H4 (cell line): ENCODE measurements at regions not wholly inside any gene's neighbourhood (a gene's known extent, or its start where the extent isn't known, plus 50 kb on each side); places are given as distances from the start of the nearest gene placed in this dataset.

Source experiments
- DNase-seq: peaks from one replicate; pipeline ENCODE4 v3.0.0-alpha.2; 2015; ENCODE audit warnings: low spot score

- no peak for DNase-seq
These were observed 324.6 kb upstream of the IGFBP3 start for GRCh38 chr7:46245586-46246111.

GRCh38 chr7:46244757-46245156 is 323.7 kb upstream of the IGFBP3 start:
- no peak for DNase-seq

- no peak for DNase-seq
These were observed 322.3 kb upstream of the IGFBP3 start for GRCh38 chr7:46243406-46243805.

GRCh38 chr7:46239846-46240245 is 318.8 kb upstream of the IGFBP3 start:
- DNase-seq = no peak

DNA sequence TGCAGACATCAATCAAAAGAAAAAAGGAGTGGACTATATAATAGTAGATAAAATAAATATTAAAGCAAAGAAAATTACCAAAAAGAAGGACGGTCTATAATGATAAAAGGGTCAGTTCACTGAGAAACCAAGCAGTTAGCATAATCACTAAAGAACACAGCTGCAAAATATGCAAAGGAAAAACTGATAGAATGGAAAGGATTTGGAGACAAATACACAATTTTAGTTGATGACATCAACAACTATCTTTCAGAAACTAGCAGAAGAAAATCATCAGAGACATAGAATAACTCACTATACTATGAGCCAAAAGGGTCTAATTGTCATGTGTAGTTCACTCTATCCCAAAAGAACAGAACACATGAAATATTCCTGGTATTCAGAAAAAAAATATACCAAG is 316.4 kb upstream of the IGFBP3 start:
- DNase-seq = no peak

DNA sequence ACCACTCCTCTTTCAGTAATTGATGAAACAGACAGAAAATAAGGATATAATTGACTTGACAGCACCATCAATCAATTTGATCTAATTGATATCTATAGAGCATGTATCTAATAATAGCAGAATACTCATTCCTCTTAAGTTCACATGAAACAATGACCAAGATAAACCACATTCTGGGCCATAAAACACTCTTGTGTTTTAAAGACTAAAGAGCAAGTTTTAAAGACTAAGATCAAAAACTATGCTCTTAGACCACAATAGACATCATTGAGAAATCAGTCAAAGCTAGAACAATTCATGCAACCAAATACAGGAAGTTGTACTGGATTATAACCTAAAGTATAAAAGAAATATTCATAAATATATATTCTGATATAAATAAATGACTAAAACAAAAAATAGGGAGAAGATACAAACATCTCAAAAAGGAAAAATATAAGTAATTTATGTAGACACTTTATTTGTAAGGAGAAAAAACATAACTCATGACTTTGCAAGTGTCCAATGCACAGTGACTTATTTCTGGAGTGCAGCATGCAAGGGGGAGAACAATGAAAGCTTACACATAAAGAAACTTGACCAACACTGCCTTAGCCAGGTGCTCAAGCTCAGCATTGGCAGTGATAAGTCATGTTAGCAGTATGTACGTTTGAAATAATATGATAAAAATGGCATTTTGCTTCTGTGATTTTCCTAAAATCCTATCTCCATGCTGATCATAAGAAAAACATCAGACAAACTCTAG is 312.7 kb upstream of the IGFBP3 start:
- no peak for DNase-seq

DNA sequence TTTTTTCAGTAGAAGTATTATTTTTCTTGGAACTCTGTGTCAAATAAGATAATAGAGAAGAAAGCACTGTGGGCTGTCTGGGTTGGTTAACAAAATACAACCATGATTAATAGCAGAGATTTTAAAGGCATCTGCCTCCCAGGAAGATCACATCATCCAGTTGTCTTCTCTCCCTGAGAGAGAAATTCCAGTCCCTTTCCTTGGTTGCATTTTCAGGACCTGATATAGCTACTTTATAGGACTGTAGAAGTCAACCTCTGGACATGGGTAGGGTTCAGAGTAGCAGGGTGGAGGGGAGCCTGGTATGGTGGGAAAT is 309.9 kb upstream of the IGFBP3 start:
- no peak for DNase-seq

DNA sequence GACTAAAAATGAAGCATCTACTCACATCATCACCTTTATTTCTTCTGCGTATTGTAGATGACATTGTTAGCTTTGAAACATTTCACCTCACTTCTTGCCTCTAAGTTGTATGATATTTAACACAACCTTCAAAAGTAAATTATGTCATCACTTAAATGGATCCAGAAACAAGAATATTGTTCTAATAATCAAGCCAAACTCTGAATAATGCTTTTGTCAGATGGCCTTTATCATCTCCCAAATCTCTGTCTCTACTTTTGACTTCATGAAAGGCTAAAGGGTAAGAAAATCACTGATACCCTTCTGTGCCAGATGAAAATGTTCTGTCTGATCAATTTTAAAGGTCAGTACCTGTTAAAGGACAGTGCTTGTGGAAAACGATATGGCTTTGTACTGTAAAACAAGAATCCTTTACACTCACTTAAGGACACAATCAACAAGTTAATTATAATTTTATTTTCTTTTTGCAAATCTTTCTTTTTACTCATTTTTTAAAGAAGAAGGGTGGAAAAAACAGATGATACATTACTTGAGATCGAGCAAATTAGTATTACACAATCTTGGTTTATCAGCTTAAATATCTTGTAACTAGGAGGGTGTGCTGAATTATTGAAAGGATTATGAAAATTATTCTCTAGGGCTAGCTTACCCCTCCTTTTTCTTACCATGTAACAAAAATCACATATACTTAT is 309.4 kb upstream of the IGFBP3 start:
- DNase-seq = no peak

GRCh38 chr7:46229409-46229808 is 308.3 kb upstream of the IGFBP3 start:
- DNase-seq = peak; percentile 80

DNA sequence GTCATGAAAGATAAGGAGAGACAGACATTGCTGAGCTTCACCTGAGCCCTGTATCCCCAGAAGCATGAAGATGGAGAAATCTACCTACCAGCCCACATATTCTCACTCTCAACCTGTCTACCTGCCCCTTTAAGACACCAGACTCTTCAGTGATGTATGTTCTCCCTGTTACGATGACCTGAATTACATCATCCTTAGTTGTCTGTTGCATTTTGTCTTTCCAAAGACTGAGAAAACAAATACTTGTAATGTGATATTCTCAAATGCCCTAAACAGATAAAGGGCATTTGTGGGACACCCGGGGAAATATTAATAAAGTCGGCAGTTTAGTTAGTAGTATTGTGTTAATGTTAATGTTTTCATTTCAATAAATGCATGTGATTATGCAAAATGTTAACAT is 305.8 kb upstream of the IGFBP3 start:
- no peak for DNase-seq

GRCh38 chr7:46224363-46224762 is 303.3 kb upstream of the IGFBP3 start:
- no peak for DNase-seq

DNA sequence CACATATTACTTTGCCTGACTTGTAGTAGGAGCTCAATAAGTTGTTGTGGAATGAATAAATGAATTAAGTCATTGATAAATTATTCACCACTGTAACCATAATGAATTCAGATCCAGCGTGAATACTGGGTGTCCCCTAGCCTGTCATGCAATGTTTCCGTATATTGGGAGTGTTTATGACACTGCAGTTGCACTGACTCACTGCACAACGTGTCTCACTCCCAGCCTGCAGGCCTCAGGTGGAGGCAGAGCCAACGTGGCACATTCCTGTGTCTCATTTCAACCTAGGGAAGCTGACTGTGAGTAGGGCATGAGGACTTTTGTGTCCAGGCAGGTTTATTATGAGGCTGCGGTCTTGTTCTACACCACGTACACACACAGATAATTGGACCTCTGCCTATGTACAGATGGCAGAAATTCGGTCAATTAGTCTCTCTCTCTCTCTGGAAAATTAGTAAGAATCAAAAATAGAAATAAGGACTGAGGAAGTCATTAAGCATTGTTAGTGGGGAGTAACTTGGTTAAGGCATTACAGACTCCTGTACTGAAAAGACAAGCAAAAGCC is 299.1 kb upstream of the IGFBP3 start:
- peak; percentile 72 for DNase-seq

DNA sequence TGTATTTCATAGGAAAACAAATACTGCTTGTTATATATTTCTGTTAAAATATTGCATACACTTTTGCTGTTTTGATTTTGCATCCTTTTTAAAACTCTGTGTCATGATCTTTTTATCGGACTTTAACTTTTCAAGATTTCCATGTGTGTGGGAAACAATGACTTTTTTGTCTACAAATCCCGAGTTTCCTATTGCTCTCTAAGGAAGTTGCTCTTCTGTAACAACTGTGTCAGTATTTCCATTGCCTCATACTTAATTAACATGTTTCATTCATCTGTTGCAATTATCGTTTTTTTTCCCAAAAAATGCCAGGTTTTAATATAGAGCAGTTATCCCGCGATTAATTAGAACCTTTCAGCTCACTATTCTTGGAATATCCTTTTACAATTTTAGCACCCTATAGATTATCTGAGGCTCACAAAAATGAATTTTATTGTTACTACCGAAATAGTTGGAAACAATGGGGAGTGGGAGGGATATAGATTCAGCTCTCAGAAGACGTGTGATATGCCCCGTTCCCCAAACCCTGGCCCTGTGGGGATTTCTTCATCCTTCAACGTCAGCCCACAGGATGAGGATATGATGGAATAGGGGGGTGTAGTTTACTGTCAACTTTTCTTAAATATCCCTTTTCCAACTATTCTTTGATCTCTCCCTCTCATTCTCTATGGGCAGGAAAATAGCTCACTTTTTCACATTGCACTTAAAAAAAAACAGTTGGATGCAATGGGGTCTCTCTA is 297.6 kb upstream of the IGFBP3 start:
- no peak for DNase-seq

GRCh38 chr7:46215987-46216567 is 295.0 kb upstream of the IGFBP3 start:
- no peak for DNase-seq

DNA sequence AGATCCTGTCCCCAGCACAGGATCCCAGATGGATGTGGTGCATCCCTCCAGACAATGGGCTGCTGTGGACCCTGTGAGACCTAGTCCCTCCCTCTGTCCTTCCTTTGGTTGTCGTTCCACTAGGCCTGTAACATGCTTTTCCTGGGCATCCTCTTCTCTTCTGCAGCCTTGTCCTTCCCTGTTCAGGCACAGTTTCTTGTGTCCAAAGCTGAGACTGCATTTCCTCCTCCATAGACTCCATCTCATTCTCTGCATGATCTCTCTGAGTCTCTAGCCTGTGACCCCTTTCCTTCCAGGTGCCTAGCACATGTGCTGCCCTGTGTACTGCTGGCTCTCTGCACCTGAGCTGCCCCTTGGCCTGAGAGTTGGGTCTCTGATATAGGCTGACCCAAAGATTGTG is 293.5 kb upstream of the IGFBP3 start:
- DNase-seq = no peak

- DNase-seq = no peak
These were observed 292.1 kb upstream of the IGFBP3 start for GRCh38 chr7:46213154-46213537.

DNA sequence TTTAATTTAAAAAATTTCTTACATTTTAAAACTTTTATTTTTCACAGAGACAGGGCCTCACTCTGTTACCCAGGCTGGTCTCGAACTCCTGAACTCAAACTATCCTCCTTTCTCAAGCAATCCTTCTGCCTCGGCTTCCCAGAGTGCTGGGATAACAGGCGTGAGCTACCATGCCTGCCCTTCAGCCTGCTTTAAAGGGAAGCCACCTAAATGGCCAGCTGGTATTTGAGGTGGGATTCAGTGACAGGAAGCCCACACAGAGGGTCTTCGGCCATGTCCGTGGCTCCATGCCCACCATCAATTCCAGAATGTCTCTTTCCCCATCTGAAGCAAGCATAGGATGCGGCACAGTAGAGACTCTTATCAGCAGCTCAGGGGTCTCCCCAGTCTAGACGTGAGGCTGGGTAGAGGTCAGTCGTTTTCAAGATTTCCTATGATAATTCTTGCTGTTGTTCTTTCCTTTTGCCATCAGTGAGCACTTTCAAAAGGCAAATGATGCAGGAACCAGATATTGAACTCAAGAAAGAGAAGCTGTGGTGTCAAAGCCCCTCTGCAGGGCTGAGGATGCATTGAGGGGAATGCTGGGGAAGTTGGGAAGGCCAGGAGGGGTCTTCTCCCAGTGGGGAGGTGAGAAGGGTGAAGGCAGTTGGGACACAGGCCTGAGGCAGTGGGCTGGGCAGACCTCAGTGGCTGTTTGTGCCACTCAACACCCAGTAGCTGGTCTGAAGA is 291.5 kb upstream of the IGFBP3 start:
- DNase-seq = no peak

GRCh38 chr7:46210467-46210866 is 289.4 kb upstream of the IGFBP3 start:
- no peak for DNase-seq

- no peak for DNase-seq
These were observed 288.7 kb upstream of the IGFBP3 start for GRCh38 chr7:46209611-46210388.

GRCh38 chr7:46208635-46209525 is 287.8 kb upstream of the IGFBP3 start:
- no peak for DNase-seq
